Tibial nerve (tissue), 3 donors: ENCODE measurements at regions not wholly inside any gene's neighbourhood (a gene's known extent, or its start where the extent isn't known, plus 50 kb on each side); places are given as distances from the start of the nearest gene placed in this dataset.

Experiments used
- POLR2A ChIP-seq, 2 donors: fragments of 450-650 bp; IDR thresholded peaks; one replicate each; pipeline ENCODE4 v1.6.1; 2017; ENCODE audit warnings: antibody characterized with exemption in 2 of 2, mild to moderate bottlenecking in 2 of 2, moderate library complexity in 2 of 2
- TF ChIP-seq, protein P1 (sequence below), 5 experiments: fragments of 200-600 bp in 3 of 5; fragments of 450-650 bp in 2 of 5; sonication (generic) in 3 of 5; IDR thresholded peaks; one replicate each; pipeline ENCODE4 v1.5.1; 2016 to 2019; ENCODE audit warnings: antibody characterized with exemption in 5 of 5, mild to moderate bottlenecking in 3 of 5, moderate library complexity in 2 of 5

GRCh38 chr20:48146308-48146707 lies 361.0 kb upstream of the SULF2 start:
- TF ChIP-seq, protein P1, sequence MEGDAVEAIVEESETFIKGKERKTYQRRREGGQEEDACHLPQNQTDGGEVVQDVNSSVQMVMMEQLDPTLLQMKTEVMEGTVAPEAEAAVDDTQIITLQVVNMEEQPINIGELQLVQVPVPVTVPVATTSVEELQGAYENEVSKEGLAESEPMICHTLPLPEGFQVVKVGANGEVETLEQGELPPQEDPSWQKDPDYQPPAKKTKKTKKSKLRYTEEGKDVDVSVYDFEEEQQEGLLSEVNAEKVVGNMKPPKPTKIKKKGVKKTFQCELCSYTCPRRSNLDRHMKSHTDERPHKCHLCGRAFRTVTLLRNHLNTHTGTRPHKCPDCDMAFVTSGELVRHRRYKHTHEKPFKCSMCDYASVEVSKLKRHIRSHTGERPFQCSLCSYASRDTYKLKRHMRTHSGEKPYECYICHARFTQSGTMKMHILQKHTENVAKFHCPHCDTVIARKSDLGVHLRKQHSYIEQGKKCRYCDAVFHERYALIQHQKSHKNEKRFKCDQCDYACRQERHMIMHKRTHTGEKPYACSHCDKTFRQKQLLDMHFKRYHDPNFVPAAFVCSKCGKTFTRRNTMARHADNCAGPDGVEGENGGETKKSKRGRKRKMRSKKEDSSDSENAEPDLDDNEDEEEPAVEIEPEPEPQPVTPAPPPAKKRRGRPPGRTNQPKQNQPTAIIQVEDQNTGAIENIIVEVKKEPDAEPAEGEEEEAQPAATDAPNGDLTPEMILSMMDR (IDR thresholded peaks at IDR 0.05) = no peak
- TF ChIP-seq POLR2A (IDR thresholded peaks at IDR 0.05) = no peak
